ENCODE measurements at regions not wholly inside any gene's neighbourhood (a gene's known extent, or its start where the extent isn't known, plus 50 kb on each side); places are given as distances from the start of the nearest gene placed in this dataset.

DNA sequence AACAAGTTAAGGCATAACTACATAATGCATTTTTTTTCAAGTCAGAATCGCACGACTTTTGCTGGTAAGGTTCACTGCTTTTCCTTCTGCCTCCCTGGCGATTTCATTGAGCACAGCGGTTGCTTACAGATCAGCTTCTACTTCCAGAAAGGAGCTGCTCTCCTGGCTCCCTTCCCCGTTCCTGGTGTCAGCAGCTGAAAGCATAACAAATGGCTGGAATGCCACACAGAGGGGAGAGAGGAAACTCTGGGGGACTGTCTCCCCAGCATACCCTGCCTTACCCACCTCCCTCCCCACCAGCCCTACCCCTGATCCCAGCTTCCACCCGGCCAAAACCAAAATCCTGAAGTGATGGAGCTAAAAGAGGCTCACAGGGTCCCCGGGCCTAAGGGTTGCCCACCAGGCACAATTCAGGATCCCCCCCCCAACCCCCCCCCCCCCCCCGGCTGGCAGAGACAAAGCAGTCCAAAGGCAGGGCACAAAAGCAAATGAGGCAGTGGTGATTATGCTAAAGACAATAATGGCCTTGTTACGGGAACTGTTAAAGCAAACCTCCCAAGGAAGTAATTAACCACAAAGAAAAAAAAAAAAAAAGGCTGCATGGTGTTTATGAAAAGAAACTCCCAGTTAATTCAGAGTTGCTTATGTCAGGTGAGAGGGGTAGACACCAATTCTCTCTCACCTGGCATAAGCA is 126.1 kb upstream of the WWC1 start:
- TF ChIP-seq, protein P1, sequence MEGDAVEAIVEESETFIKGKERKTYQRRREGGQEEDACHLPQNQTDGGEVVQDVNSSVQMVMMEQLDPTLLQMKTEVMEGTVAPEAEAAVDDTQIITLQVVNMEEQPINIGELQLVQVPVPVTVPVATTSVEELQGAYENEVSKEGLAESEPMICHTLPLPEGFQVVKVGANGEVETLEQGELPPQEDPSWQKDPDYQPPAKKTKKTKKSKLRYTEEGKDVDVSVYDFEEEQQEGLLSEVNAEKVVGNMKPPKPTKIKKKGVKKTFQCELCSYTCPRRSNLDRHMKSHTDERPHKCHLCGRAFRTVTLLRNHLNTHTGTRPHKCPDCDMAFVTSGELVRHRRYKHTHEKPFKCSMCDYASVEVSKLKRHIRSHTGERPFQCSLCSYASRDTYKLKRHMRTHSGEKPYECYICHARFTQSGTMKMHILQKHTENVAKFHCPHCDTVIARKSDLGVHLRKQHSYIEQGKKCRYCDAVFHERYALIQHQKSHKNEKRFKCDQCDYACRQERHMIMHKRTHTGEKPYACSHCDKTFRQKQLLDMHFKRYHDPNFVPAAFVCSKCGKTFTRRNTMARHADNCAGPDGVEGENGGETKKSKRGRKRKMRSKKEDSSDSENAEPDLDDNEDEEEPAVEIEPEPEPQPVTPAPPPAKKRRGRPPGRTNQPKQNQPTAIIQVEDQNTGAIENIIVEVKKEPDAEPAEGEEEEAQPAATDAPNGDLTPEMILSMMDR (IDR thresholded peaks at IDR 0.05), result no peak
- TF ChIP-seq POLR2A (IDR thresholded peaks at IDR 0.05), result no peak
